ENCODE measurements at regions not wholly inside any gene's neighbourhood (a gene's known extent, or its start where the extent isn't known, plus 50 kb on each side); places are given as distances from the start of the nearest gene placed in this dataset.
A peak's percentile ranks its signal among the peaks of the same experiment; 100 is the strongest.

- TF ChIP-seq, protein P1, sequence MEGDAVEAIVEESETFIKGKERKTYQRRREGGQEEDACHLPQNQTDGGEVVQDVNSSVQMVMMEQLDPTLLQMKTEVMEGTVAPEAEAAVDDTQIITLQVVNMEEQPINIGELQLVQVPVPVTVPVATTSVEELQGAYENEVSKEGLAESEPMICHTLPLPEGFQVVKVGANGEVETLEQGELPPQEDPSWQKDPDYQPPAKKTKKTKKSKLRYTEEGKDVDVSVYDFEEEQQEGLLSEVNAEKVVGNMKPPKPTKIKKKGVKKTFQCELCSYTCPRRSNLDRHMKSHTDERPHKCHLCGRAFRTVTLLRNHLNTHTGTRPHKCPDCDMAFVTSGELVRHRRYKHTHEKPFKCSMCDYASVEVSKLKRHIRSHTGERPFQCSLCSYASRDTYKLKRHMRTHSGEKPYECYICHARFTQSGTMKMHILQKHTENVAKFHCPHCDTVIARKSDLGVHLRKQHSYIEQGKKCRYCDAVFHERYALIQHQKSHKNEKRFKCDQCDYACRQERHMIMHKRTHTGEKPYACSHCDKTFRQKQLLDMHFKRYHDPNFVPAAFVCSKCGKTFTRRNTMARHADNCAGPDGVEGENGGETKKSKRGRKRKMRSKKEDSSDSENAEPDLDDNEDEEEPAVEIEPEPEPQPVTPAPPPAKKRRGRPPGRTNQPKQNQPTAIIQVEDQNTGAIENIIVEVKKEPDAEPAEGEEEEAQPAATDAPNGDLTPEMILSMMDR (IDR thresholded peaks at IDR 0.05), result no peak
- no peaks in the 10 kb centered on the region for H3K27me3 Mint-ChIP-seq (ENCODE audit: low read depth, poor library complexity)
- no peaks in the 10 kb centered on the region for H3K4me1 Mint-ChIP-seq
- no peak overlapping the region for H3K4me3 Mint-ChIP-seq
- peak; percentile 6 for DNase-seq
- H3K36me3 Mint-ChIP-seq (ENCODE audit: low read depth), result no peaks in the 10 kb centered on the region
- no peak overlapping the region for H3K27ac Mint-ChIP-seq
- no peaks in the 10 kb centered on the region for H3K9me3 Mint-ChIP-seq
Measured at GRCh38 chr11:81421251-81421860, 1312.3 kb downstream of the FAM181B start.

GRCh38 chr11:81420668-81421250 is 1312.9 kb downstream of the FAM181B start:
- Mint-ChIP-seq H3K27ac (no peak overlapping the region), H3K4me3 (no peak overlapping the region)

GRCh38 chr11:81397316-81397715 is 1336.3 kb downstream of the FAM181B start:
- no peak overlapping the region for H3K4me3 Mint-ChIP-seq
- H3K36me3 Mint-ChIP-seq (ENCODE audit: low read depth), result no peaks in the 10 kb centered on the region
- DNase-seq, result no peak
- no peak overlapping the region for H3K27ac Mint-ChIP-seq
- no peaks in the 10 kb centered on the region for H3K4me1 Mint-ChIP-seq
- H3K9me3 Mint-ChIP-seq, result no peaks in the 10 kb centered on the region
- H3K27me3 Mint-ChIP-seq (ENCODE audit: low read depth, poor library complexity), result no peaks in the 10 kb centered on the region
- TF ChIP-seq, protein P1 (IDR thresholded peaks at IDR 0.05), result no peak

More at GRCh38 chr11:81420668-81421250, 1312.9 kb downstream of the FAM181B start:
- Mint-ChIP-seq H3K4me1 (no peaks in the 10 kb centered on the region), H3K9me3 (no peaks in the 10 kb centered on the region), H3K27me3 (ENCODE audit: low read depth, poor library complexity) (no peaks in the 10 kb centered on the region), H3K36me3 (ENCODE audit: low read depth) (no peaks in the 10 kb centered on the region)
- TF ChIP-seq, protein P1 (IDR thresholded peaks at IDR 0.05), result no peak
- DNase-seq, result no peak

DNA sequence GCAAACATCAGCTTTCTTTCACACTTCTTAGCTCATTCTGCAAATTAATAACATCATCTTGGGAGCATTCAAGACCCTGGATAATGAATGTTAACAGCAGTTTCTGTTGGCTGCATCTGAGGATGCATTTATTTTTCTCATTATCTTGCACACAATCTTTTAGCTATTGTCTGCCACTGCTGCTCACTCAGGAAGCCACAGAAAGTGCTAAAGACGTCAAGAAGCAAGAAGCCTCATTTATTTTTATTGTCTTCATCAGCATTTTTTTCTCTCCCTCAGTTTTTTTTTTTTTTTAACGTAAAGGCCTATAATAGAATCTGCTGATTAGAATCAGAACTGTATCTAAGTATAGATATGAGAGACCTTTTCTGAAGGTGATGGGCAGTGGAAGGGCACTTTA is 1339.4 kb downstream of the FAM181B start:
- no peaks in the 10 kb centered on the region for H3K9me3 Mint-ChIP-seq

GRCh38 chr11:81388326-81388725 is 1345.3 kb downstream of the FAM181B start:
- no peaks in the 10 kb centered on the region for H3K4me1 Mint-ChIP-seq
- TF ChIP-seq, protein P1 (IDR thresholded peaks at IDR 0.05), result no peak
- peaks cover 3% of the 10 kb centered on the region for H3K9me3 Mint-ChIP-seq
- DNase-seq, result no peak
- no peak overlapping the region for H3K4me3 Mint-ChIP-seq
- no peak overlapping the region for H3K27ac Mint-ChIP-seq
- no peaks in the 10 kb centered on the region for H3K27me3 Mint-ChIP-seq (ENCODE audit: low read depth, poor library complexity)
- no peaks in the 10 kb centered on the region for H3K36me3 Mint-ChIP-seq (ENCODE audit: low read depth)

More for the DNA sequence above, 1339.4 kb downstream of the FAM181B start:
- Mint-ChIP-seq H3K27ac (no peak overlapping the region), H3K4me3 (no peak overlapping the region), H3K27me3 (ENCODE audit: low read depth, poor library complexity) (no peaks in the 10 kb centered on the region), H3K36me3 (ENCODE audit: low read depth) (no peaks in the 10 kb centered on the region), H3K4me1 (no peaks in the 10 kb centered on the region)
- DNase-seq, result no peak
- TF ChIP-seq, protein P1 (IDR thresholded peaks at IDR 0.05), result no peak

- no peak for DNase-seq
- TF ChIP-seq, protein P1 (IDR thresholded peaks at IDR 0.05), result no peak
- Mint-ChIP-seq H3K4me1 (no peaks in the 10 kb centered on the region), H3K27me3 (ENCODE audit: low read depth, poor library complexity) (peaks cover 3% of the 10 kb centered on the region), H3K27ac (no peak overlapping the region), H3K9me3 (peaks cover 3% of the 10 kb centered on the region), H3K4me3 (no peak overlapping the region), H3K36me3 (ENCODE audit: low read depth) (no peaks in the 10 kb centered on the region)
Measured at GRCh38 chr11:81380395-81380794, 1353.3 kb downstream of the FAM181B start.

All from nephron progenitor cell (in vitro differentiated cells).